HG03460 (cell line): ENCODE measurements at regions not wholly inside any gene's neighbourhood (a gene's known extent, or its start where the extent isn't known, plus 50 kb on each side); places are given as distances from the start of the nearest gene placed in this dataset.
"Not testable (repeated sequence)": the region's sequence is repeated elsewhere in the genome, so short reads cannot be mapped to it uniquely, and the experiment has no call there.

ENCODE experiments used
- ATAC-seq: cut with Tn5 transposase; IDR thresholded peaks from one replicate; pipeline ENCODE4 v1.9.1; 2021; ENCODE audit not compliant: unreplicated experiment

DNA sequence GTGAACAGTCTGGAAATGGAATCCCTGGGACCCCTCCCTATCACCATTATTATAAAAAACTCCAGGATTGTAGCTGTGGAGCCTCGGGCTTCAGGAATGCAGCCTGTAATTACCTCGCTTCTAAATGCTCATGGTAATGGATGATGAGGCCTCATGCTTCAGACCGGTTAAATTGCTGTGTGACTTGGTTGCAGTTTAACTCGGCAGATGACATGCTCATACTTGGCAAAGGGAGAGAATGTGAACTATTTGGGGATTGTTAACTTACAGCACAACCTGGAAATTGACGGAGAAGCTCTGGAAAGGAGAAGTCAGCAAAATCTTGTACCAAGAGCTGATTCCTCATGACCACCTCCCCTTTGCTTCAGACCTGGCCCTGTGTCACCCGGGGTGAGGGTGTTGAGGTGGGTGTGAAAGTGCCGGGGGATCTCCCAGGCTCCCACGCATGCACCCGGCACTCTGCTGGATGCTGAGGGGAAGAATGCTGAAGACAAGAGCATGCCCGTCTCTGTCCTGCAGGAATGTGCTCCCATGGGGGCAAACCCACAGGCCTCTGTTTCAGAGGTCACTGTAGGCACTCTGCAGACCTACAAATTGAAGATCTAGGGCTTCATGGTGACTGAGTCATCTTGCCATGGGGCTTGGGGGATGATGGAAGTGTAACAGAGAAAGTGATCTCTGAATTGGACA lies 364.8 kb downstream of the RPS6KC1 start:
- no peak for ATAC-seq

DNA sequence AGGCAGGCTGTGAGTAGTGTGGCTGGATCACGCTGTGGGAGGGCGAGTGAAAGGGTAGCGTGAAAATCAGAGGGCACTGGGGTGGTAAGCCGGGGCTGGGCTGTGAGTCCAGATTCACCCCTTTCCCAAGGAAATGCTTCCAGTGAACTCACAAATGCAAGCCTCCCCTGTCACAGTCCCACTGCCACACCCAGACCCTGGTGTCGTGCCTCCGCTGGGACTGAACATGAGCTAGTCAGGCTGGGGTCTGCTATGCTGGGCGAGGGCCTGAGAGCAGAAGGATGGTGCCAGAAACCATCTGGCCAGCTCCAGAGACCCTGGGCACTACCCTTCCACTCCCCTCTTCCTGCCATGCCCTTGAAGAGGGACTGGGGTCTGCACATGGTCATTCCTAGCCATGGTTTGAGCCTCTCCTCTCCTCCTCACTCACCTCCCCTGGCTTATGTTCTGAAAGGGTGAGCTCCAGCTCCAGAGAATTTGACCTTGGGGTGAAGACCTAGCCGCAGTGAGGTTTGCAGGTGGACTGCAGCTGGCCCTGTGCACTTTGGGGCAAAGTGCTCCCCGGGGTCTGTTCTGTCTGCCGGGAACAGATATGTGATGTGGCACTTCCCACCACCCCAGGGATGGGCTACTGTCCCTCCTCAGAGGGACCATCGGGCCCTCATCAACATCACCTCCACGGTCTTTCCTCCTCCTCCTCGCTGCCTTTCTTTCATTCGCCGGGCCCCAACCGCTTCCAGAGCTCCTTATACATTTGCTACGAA lies 365.6 kb downstream of the RPS6KC1 start:
- no peak for ATAC-seq

DNA sequence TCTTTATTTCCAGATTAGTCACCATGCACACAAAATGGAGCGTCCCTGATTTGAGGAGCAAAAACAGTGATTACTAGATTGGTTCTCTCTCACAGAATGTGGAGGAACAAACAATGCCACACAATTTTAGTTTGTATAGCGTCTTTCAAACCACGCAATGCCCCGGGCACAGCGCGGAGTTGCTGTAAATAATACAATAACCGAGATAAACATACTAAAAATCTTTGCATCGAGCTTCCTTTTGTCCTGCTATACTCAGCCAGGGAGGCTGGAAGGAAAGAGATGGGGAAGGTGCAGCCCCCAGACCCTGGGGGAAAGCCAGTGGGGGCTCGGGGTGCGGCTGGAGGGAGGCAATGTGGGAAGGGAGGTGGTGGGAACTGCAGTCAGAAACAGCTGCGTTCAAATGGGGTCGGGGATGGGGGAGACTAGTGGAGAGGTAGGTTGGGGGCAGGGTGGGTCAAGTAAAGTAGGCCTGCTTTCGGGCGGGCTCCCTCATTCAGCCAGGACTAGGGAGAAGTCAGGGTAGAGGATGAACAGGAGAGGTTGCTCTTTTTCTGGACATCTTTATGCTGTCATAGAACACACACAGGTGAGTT lies 366.3 kb downstream of the RPS6KC1 start:
- no peak for ATAC-seq

DNA sequence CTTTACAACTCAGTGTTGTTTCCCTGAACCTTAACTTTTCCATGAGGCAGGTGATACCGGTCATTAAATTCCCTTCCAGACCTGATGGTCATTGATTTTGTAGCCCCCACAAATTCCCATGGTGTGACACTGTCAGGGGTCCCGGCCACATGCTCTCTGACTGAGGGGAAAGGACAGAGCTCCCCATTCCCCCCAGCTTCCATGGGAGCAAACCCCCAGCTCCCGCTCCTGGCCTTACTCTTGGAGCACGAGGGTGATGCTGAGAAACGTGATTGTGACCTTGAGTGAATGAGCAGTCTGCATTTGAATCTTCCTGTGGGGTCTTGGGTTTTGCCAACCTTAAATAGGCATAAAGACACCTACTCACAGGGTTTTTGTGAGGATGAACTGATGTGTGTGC lies 366.8 kb downstream of the RPS6KC1 start:
- ATAC-seq: no peak

DNA sequence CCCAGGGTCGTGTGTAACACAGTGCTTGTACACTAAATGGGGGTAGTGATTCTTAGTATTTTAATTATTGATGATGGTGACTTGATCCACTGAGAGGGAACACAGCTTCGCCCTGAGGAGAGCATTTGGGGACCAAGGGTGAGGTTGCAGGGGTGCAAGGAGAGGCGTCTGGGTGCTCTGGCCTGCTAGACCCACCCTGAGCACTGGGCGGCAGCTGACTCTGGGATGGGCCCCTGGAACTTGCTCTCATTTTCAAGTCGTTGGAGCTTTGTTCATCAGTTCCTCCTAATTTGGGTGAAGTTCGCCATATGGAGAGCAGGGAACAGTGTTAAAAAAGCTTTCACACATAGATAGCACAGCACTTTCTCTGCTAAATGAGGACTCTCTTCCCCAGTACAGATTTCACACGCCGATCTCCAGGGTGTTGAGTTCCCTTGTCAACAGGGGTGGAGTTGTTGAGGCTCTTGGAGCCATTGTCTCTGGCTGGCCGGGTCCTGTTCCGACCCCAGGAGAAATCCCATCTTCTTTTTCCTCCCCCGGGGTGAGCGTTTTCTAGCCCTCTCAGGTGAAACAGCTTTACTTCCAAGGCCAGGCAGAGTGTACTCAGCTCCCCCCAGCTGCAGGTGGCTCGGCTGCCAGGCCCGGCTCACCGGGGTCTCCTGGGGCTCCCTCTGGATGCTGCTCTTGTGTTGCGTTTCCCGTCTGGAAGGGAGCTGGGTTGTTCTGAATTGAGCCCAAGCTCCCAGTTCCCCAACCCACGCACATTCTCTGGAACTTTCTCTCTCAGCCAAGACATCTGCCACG lies 367.4 kb downstream of the RPS6KC1 start:
- no peak for ATAC-seq

DNA sequence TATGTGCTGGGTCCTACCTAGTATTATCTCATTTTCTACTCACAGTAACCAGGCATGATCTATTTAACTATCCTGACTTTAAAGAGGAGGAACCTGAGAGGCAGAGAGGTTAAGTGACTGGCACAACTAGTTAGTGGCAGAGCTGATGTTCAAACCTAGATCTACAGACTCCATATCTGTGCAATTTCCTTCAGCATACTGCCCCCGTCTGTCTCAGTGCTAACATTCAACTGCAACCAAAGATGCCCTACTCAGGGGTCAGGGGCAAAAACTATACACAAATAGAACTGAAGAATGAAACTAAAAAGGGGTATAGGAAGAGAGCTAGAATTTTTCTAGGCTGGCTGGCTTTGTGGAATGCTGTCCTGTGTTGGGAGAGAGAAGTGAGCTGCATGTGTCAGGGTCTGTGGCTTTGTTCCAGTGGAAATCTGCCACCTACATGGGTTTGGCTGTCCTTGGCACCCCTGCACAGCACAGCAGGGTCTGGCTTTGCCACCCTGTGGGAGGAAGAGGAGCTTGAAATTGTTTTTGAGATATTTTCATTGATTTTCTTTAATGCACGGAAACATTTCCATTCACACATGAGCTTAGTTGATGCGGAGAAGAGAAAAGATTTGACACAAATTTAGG lies 368.5 kb downstream of the RPS6KC1 start:
- no peak for ATAC-seq

DNA sequence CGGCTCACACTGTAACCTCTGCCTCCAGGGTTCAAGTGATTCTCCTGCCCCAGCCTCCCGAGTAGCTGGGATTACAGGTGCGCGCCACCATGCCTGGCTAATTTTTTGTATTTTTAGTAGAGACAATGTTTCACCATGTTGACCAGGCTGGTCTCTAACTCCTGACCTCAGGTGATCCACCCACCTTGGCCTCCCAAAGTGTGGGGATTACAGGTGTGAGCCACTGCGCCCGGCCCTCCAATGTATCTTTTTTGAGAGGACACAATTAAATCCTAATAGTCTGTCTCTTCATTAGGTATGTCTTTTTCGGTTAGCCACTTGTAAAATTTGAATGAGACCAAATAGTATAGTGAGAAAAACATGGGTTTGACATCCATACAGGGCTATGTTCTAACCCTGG lies 370.1 kb downstream of the RPS6KC1 start:
- not testable (repeated sequence) for ATAC-seq

GRCh38 chr1:213423041-213423440 lies 372.0 kb downstream of the RPS6KC1 start:
- ATAC-seq: no peak

- no peak for ATAC-seq
These were observed 372.6 kb downstream of the RPS6KC1 start for GRCh38 chr1:213423605-213424004.

- no peak for ATAC-seq
These were observed 374.5 kb downstream of the RPS6KC1 start for GRCh38 chr1:213425376-213426030.

DNA sequence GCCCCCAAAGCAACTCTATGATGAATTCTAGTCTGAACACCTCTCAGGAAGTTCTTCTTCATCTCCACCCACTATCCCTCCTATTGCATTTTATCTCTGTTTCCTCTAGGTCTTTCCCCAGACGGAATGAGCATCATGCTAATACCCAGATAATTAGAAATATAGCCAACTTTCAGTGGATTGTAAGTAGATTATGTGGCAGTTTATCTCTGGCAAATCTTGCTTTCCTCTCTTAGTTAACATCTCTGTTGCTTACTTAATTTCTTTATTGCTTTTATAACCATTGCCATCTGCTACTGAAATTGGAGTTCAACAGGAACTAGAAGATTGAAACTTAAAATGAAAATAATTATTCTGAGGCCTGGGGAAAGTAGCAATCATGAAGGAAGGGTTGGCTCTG lies 378.6 kb downstream of the RPS6KC1 start:
- ATAC-seq: no peak

- ATAC-seq: no peak
These were observed 384.7 kb downstream of the RPS6KC1 start for GRCh38 chr1:213435715-213436114.

DNA sequence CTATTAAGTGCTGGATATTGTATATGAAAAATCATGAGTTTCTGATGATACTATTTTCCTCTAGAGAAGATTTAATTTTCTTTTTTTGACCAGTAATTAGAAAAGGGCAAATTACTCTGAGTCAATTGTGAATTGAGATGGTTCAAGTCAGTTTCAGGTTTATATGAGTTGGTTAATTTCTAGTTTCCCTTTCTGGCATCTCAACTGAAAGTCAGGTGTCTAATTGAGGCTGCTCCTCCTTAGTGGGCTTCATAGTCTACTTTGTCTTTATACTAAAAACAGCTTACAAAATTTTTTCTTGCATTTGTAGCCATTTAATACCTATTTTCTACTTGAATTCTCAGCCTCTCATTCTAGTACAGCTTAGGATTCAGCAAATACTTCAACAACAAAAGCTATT lies 387.3 kb downstream of the RPS6KC1 start:
- ATAC-seq: no peak

DNA sequence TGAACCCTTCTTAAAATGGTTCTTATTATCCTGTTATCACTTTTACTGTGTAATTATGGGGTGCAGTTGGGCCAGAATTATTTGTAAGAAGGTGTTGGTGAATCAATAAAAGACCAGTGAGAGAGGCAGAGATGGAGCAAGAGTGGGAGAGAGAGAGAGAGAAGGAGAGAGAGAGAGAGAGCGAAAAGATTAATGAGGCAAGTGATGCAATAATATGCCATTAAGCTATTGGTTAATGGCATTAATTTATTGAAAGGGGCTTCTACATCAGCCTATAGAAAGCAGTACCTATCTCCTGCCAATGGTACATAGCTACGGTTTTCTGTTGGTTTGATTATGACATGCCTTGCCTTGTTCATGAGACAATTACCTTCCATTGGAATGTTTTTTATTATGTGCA lies 388.7 kb downstream of the RPS6KC1 start:
- no peak for ATAC-seq

- no peak for ATAC-seq
These were observed 389.7 kb downstream of the RPS6KC1 start for GRCh38 chr1:213440766-213441165.

DNA sequence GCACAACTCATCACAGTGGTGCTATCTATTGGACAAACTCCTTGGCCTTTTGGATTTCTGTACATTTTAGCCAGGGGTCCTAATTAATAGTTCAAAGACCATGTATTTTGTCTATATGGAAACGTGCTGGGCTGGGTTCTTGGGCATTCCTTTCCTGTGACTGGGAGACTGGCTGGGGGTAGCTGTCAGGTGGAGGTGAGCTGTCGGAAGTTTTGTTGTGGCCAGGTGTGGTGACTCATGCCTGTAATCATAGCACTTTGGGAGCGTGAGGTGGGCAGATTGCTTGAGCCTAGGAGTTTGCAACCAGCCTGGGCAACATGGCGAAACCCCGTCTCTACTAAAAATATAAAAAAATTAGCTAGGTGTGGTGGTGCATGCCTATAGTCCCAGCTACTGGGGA lies 392.4 kb downstream of the RPS6KC1 start:
- no peak for ATAC-seq

- ATAC-seq: no peak
These were observed 393.2 kb downstream of the RPS6KC1 start for GRCh38 chr1:213444224-213444623.

DNA sequence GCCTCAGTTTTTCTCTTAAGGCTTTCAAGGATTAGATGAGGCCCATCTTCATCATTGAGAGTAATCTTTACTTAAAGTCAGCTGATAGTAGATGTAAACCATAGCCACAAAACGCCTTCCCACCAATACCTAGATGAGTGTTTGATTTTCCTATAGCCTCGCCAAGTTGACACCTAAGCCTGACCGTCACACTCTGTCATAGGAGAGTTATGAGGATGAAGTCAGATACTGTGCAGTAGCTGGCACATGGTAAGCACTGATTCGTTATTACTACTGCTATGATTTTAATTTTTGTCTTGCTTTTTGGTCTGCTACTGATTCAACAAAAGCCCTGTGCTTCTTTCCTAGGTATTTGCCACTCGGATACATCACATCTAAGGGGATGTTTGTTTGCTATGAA lies 395.5 kb downstream of the RPS6KC1 start:
- ATAC-seq: no peak

GRCh38 chr1:213448360-213448759 lies 397.3 kb downstream of the RPS6KC1 start:
- no peak for ATAC-seq

DNA sequence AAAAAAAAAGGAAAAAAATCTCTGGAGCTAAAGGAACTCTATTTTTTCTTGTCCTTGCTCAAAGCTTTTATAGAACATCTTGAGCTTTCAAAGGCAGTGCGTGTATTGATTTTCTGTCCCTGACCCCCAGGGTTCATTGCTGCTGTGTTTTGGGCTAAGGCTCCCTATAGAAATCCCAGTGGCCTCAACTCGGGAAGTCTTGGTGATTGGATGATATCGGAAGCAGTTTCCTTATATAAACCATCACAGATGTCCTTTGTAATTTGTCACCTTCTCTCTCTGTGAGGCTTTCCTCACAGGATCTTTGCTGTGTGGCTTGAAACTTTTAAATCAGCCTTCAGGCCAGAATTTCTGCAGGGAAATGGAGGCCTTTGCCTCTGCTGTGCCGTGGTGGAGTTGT lies 397.7 kb downstream of the RPS6KC1 start:
- no peak for ATAC-seq
